ENCODE measurements at regions not wholly inside any gene's neighbourhood (a gene's known extent, or its start where the extent isn't known, plus 50 kb on each side); places are given as distances from the start of the nearest gene placed in this dataset.
"Not testable (repeated sequence)": the region's sequence is repeated elsewhere in the genome, so short reads cannot be mapped to it uniquely, and the experiment has no call there.

GRCh38 chr10:78236416-78237015 lies 202.9 kb downstream of the RPS24 start:
- TF ChIP-seq CTCF (IDR thresholded peaks at IDR 0.05 in 4 of 5, conservative IDR thresholded peaks at IDR 0.05 in 1 of 5) (no peak), POLR2A (IDR thresholded peaks at IDR 0.05) (no peak)
- Histone ChIP-seq H3K4me3 (no peak overlapping the region), H3K9me3 (no peaks in the 10 kb centered on the region), H3K27me3 (no peaks in the 10 kb centered on the region), H3K27ac (no peak overlapping the region), H3K4me1 (peaks cover 0 to 10% of the 10 kb centered on the region in 2 donors), H3K36me3 (no peaks in the 10 kb centered on the region)
- DNase-seq, result no peak
- ATAC-seq, result no peak
- intact Hi-C loops (cut with DNase I; ENCODE audit: low total_unique reads) (no loop called here), in situ Hi-C loops (cut with MboI; ENCODE audit: low sequenced_read_pairs in 4 of 4) (loop anchor here in 1 of 4 donors (25.0 kb wide), 1 partner anchor 426 kb away; no protein-coding TSS in a partner anchor)

- H3K4me1 ChIP-seq; DNase-seq; H3K27me3 ChIP-seq; H3K4me3 ChIP-seq; H3K9me3 ChIP-seq; H3K27ac ChIP-seq; intact Hi-C loops (cut with DNase I; ENCODE audit: low total_unique reads); H3K36me3 ChIP-seq; ATAC-seq: not testable (repeated sequence)
- in situ Hi-C loops (cut with MboI; ENCODE audit: low sequenced_read_pairs in 4 of 4), result loop anchor here in 1 of 4 donors (25.0 kb wide), 1 partner anchor 424 kb away; no protein-coding TSS in a partner anchor
Measured at GRCh38 chr10:78237951-78238350, 204.3 kb downstream of the RPS24 start.

- no peaks in the 10 kb centered on the region for H3K4me1 ChIP-seq
- intact Hi-C loops (cut with DNase I; ENCODE audit: low total_unique reads), result no loop called here
- H3K27me3 ChIP-seq, result no peaks in the 10 kb centered on the region
- no peak for TF ChIP-seq CTCF (IDR thresholded peaks at IDR 0.05 in 4 of 5, conservative IDR thresholded peaks at IDR 0.05 in 1 of 5)
- no peak for TF ChIP-seq POLR2A (IDR thresholded peaks at IDR 0.05)
- H3K27ac ChIP-seq, result no peak overlapping the region
- in situ Hi-C loops (cut with MboI; ENCODE audit: low sequenced_read_pairs in 4 of 4), result loop anchor here in 1 of 4 donors (25.0 kb wide), 1 partner anchor 415 kb away; no protein-coding TSS in a partner anchor
- H3K9me3 ChIP-seq, result no peaks in the 10 kb centered on the region
- no peak for ATAC-seq
- no peak for DNase-seq
- H3K4me3 ChIP-seq, result no peak overlapping the region
- no peaks in the 10 kb centered on the region for H3K36me3 ChIP-seq
Measured at GRCh38 chr10:78247266-78247665, 213.6 kb downstream of the RPS24 start.

- no peak for TF ChIP-seq CTCF (IDR thresholded peaks at IDR 0.05 in 4 of 5, conservative IDR thresholded peaks at IDR 0.05 in 1 of 5)
- no peak for TF ChIP-seq POLR2A (IDR thresholded peaks at IDR 0.05)
- Histone ChIP-seq H3K4me1 (no peaks in the 10 kb centered on the region), H3K9me3 (no peaks in the 10 kb centered on the region), H3K4me3 (no peak overlapping the region), H3K36me3 (no peaks in the 10 kb centered on the region), H3K27me3 (no peaks in the 10 kb centered on the region), H3K27ac (no peak overlapping the region)
- ATAC-seq, result no peak
- DNase-seq, result no peak
- in situ Hi-C loops (cut with MboI; ENCODE audit: low sequenced_read_pairs in 4 of 4) (loop anchor here in 1 of 4 donors (25.0 kb wide), 1 partner anchor 414 kb away; no protein-coding TSS in a partner anchor), intact Hi-C loops (cut with DNase I; ENCODE audit: low total_unique reads) (no loop called here)
Measured at GRCh38 chr10:78247821-78248220, 214.2 kb downstream of the RPS24 start.

- Histone ChIP-seq H3K4me1 (no peaks in the 10 kb centered on the region), H3K4me3 (peak overlapping the region in 1 of 4 donors; percentile 10), H3K27me3 (no peaks in the 10 kb centered on the region), H3K9me3 (no peaks in the 10 kb centered on the region), H3K27ac (no peak overlapping the region), H3K36me3 (no peaks in the 10 kb centered on the region)
- intact Hi-C loops (cut with DNase I; ENCODE audit: low total_unique reads), result no loop called here
- no peak for TF ChIP-seq POLR2A (IDR thresholded peaks at IDR 0.05)
- ATAC-seq, result peak in 1 of 2 donors; percentile 41
- in situ Hi-C loops (cut with MboI; ENCODE audit: low sequenced_read_pairs in 4 of 4), result loop anchor here in 1 of 4 donors (25.0 kb wide), 1 partner anchor 413 kb away; no protein-coding TSS in a partner anchor
- DNase-seq, result no peak
Measured at GRCh38 chr10:78248651-78249464, 215.2 kb downstream of the RPS24 start.

All from gastrocnemius medialis (tissue), 4 donors.